ENCODE measurements at regions not wholly inside any gene's neighbourhood (a gene's known extent, or its start where the extent isn't known, plus 50 kb on each side); places are given as distances from the start of the nearest gene placed in this dataset.

GRCh38 chr9:108130905-108131304 lies 641.3 kb upstream of the KLF4 start:
- H3K4ac ChIP-seq (ENCODE audit: low read depth, low read length): no peak overlapping the region
- Mint-ChIP-seq H3K36me3 (ENCODE audit: insufficient read depth in 1 of 3, low read depth in 3 of 3) (no peaks in the 10 kb centered on the region; a peak in 1 of 7 replicates), H3K9me3 (no peaks in the 10 kb centered on the region; a peak in 1 of 5 replicates), H3K4me3 (no peak overlapping the region), H3K4me1 (peaks cover 28 to 35% of the 10 kb centered on the region in 2 experiments), H3K27ac (peak overlapping the region in 1 of 3 experiments; percentile 29; a peak in 2 of 7 replicates), H3K27me3 (ENCODE audit: low read depth) (no peaks in the 10 kb centered on the region)
- H3K23ac ChIP-seq (ENCODE audit: insufficient read length, low read depth, low read length): no peak overlapping the region
- H4K5ac ChIP-seq (ENCODE audit: insufficient read length, low read depth, low read length): no peak overlapping the region
- H3K4me2 ChIP-seq (ENCODE audit: insufficient read depth, insufficient read length, low read length): no peak overlapping the region
- no peak overlapping the region for H4K8ac ChIP-seq (replicated peaks; ENCODE audit: insufficient read length, low read depth, low read length)
- no peak overlapping the region for H3K18ac ChIP-seq (ENCODE audit: insufficient read length, low read depth, low read length)
- no peak overlapping the region for H4K91ac ChIP-seq (ENCODE audit: insufficient read length, low read depth, low read length)
- H2BK12ac ChIP-seq (ENCODE audit: insufficient read length, low read depth, low read length): no peak overlapping the region
- H3K79me1 ChIP-seq (ENCODE audit: insufficient read depth, low read depth, low read length, poor library complexity, severe bottlenecking): no peaks in the 10 kb centered on the region
- no peaks in the 10 kb centered on the region for H4K20me1 ChIP-seq (ENCODE audit: control insufficient read depth, insufficient read depth, insufficient read length)
- H2BK15ac ChIP-seq (ENCODE audit: low read depth, low read length): no peak overlapping the region
- no peaks in the 10 kb centered on the region for H3K23me2 ChIP-seq (ENCODE audit: insufficient read length, low read depth, low read length, poor library complexity, severe bottlenecking)
- H3K27me3 ChIP-seq (ENCODE audit: insufficient read depth, low read length): no peaks in the 10 kb centered on the region
- no peak for TF ChIP-seq CTCF (conservative IDR thresholded peaks at IDR 0.05)
- H3K79me2 ChIP-seq (ENCODE audit: insufficient read depth, low read length): no peaks in the 10 kb centered on the region
- H2BK20ac ChIP-seq (ENCODE audit: low read depth, low read length, poor library complexity, severe bottlenecking): no peak overlapping the region
- no peak for DNase-seq
- H3K4me1 ChIP-seq (ENCODE audit: insufficient read depth, low read length): peaks cover 4% of the 10 kb centered on the region; the same call in 1 of the 2 replicates
- no peak overlapping the region for H3K56ac ChIP-seq (ENCODE audit: insufficient read length, low read depth, low read length)
- H3K14ac ChIP-seq (ENCODE audit: insufficient read depth, low read length): no peak overlapping the region
- H2AFZ ChIP-seq (ENCODE audit: low read length): no peak overlapping the region
- no peak overlapping the region for H3K9ac ChIP-seq (ENCODE audit: extremely low read depth, insufficient read length, low read length)
- no peak overlapping the region for H2AK5ac ChIP-seq (ENCODE audit: insufficient read length, low read length)
- H2BK5ac ChIP-seq (ENCODE audit: insufficient read length, low read length): no peak overlapping the region
- no CpG with 5 or more reads among the region's 2 CpGs for WGBS (ENCODE audit: extremely low coverage, insufficient read length, low lambda C conversion rate)
- no peak overlapping the region for H2BK120ac ChIP-seq (ENCODE audit: low read depth, low read length, poor library complexity, severe bottlenecking)
- H3T11ph ChIP-seq (ENCODE audit: low read length): no peak overlapping the region
- no peak overlapping the region for H3K27ac ChIP-seq (ENCODE audit: insufficient read length, low read depth, low read length)
- H3K9me3 ChIP-seq (ENCODE audit: control insufficient read depth, low read depth, low read length): no peaks in the 10 kb centered on the region
